ENCODE measurements at regions not wholly inside any gene's neighbourhood (a gene's known extent, or its start where the extent isn't known, plus 50 kb on each side); places are given as distances from the start of the nearest gene placed in this dataset.

DNA sequence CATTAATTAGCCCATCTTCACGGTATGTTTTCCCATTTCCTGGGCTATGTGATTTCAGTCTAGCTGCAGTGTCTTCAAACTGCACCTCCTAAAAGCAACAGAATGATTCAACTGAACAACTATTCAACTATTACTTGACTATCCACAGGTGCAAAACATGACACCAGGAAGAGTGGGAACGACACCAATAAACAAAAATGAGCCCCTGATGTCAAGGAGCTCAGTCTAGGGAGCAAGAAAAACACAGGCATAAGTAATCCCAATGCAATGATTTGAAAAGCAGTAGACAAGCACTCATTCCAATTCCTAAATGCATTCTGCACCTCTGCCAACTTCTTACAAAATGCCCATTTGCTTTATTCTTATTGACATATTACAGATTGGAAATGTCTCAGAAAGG is 285.6 kb downstream of the ETS1 start:
- no peak overlapping the region for H3K27ac ChIP-seq (ENCODE audit: low read length, poor library complexity, severe bottlenecking)
- H3K27me3 ChIP-seq (ENCODE audit: control insufficient read depth in 1 of 2, insufficient read depth in 1 of 2, low read length in 2 of 2): no peaks in the 10 kb centered on the region
- no peak overlapping the region for H2BK120ac ChIP-seq (ENCODE audit: low read depth, low read length)
- WGBS: 37% methylated on average over 2 of the region's 2 CpGs
- no peak overlapping the region for H3K14ac ChIP-seq (ENCODE audit: low read length in 2 of 2)
- no peak overlapping the region for H3K9ac ChIP-seq (ENCODE audit: low read length)
- no peak overlapping the region for H4K91ac ChIP-seq (ENCODE audit: low read length)
- H3K79me1 ChIP-seq (replicated peaks; ENCODE audit: low read length, poor library complexity, severe bottlenecking): no peaks in the 10 kb centered on the region
- H3K23ac ChIP-seq (ENCODE audit: low read length in 2 of 2): no peak overlapping the region
- H3K4me2 ChIP-seq (ENCODE audit: low read length, poor library complexity, severe bottlenecking): no peak overlapping the region
- H2BK5ac ChIP-seq (ENCODE audit: low read depth, low read length, poor library complexity, severe bottlenecking): no peak overlapping the region
- peaks cover 6% of the 10 kb centered on the region for H3K4me1 ChIP-seq (ENCODE audit: control insufficient read depth, insufficient read depth, low read depth, low read length)
- no peak overlapping the region for H2BK12ac ChIP-seq (ENCODE audit: low read length in 2 of 2)
- no peak overlapping the region for H3K4ac ChIP-seq (ENCODE audit: low read depth in 1 of 2, low read length in 2 of 2)
- H2BK15ac ChIP-seq (ENCODE audit: low read depth, poor library complexity, severe bottlenecking): no peak overlapping the region
- no peak overlapping the region for H3K4me3 ChIP-seq (ENCODE audit: insufficient read depth in 1 of 2, low read depth in 1 of 2, low read length in 2 of 2)
- H2AK5ac ChIP-seq (ENCODE audit: low read length, severe bottlenecking): no peak overlapping the region
- no peak for DNase-seq
- H3K9me3 ChIP-seq (ENCODE audit: control insufficient read depth, low read length): no peaks in the 10 kb centered on the region
- H3K18ac ChIP-seq (ENCODE audit: low read depth in 1 of 2, low read length in 2 of 2): no peak overlapping the region
- H2AFZ ChIP-seq (ENCODE audit: low read depth, low read length): no peak overlapping the region
- H3K36me3 ChIP-seq (ENCODE audit: control insufficient read depth in 1 of 2, insufficient read depth in 2 of 2, low read depth in 1 of 2, low read length in 2 of 2): no peaks in the 10 kb centered on the region
- no peak overlapping the region for H4K8ac ChIP-seq (ENCODE audit: low read length)

- Histone ChIP-seq H3K23ac (ENCODE audit: low read length in 2 of 2) (no peak overlapping the region), H3K4me2 (ENCODE audit: low read length, poor library complexity, severe bottlenecking) (no peak overlapping the region), H2BK15ac (ENCODE audit: low read depth, poor library complexity, severe bottlenecking) (no peak overlapping the region), H2AK5ac (ENCODE audit: low read length, severe bottlenecking) (no peak overlapping the region), H3K36me3 (ENCODE audit: control insufficient read depth in 1 of 2, insufficient read depth in 2 of 2, low read depth in 1 of 2, low read length in 2 of 2) (no peaks in the 10 kb centered on the region), H3K4me1 (ENCODE audit: control insufficient read depth, insufficient read depth, low read depth, low read length) (peaks cover 6% of the 10 kb centered on the region), H3K4ac (ENCODE audit: low read depth in 1 of 2, low read length in 2 of 2) (no peak overlapping the region), H3K27ac (ENCODE audit: low read length, poor library complexity, severe bottlenecking) (no peak overlapping the region), H3K9ac (ENCODE audit: low read length) (no peak overlapping the region), H3K18ac (ENCODE audit: low read depth in 1 of 2, low read length in 2 of 2) (no peak overlapping the region), H2AFZ (ENCODE audit: low read depth, low read length) (no peak overlapping the region), H2BK5ac (ENCODE audit: low read depth, low read length, poor library complexity, severe bottlenecking) (no peak overlapping the region), H3K27me3 (ENCODE audit: control insufficient read depth in 1 of 2, insufficient read depth in 1 of 2, low read length in 2 of 2) (no peaks in the 10 kb centered on the region), H3K79me1 (replicated peaks; ENCODE audit: low read length, poor library complexity, severe bottlenecking) (no peaks in the 10 kb centered on the region), H2BK12ac (ENCODE audit: low read length in 2 of 2) (no peak overlapping the region), H3K14ac (ENCODE audit: low read length in 2 of 2) (no peak overlapping the region), H4K91ac (ENCODE audit: low read length) (no peak overlapping the region), H3K4me3 (ENCODE audit: insufficient read depth in 1 of 2, low read depth in 1 of 2, low read length in 2 of 2) (no peak overlapping the region), H2BK120ac (ENCODE audit: low read depth, low read length) (no peak overlapping the region), H3K9me3 (ENCODE audit: control insufficient read depth, low read length) (no peaks in the 10 kb centered on the region), H4K8ac (ENCODE audit: low read length) (no peak overlapping the region)
- no peak for DNase-seq
- WGBS: no CpG with 5 or more reads among the region's 2 CpGs
These were observed 286.6 kb downstream of the ETS1 start for GRCh38 chr11:128300785-128301184.

DNA sequence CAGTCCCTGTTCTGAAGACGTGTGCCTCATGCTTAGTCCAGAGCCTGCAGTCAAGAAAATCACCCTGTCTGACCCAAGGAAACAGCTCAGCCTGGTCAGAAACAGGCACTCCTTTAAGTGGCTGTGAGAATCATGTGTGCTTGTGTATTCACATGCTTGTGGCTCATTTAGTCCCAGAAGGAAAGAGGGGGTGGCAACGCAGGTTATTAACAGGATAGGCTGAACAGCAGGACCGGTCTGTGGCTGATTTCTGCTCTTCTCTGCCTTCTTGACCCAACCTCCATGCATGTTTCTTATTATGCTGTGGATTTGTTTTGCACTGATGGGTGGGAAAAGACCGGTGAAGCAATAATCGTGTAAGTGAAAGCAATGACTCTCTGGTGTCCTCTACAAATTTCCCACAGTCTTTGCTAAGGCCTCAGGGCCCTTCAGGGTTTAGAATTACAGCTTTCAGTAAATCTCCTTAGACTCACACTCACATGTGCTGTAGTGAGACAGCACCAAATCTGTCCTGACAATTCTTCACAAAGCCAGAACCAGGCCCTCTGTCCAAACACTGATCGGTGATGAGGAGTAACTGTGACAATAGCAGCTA is 288.1 kb downstream of the ETS1 start:
- DNase-seq: peak; percentile 93
- Histone ChIP-seq H3K23ac (ENCODE audit: low read length in 2 of 2) (no peak overlapping the region), H3K4me3 (ENCODE audit: insufficient read depth in 1 of 2, low read depth in 1 of 2, low read length in 2 of 2) (peak overlapping the region in 1 of 2 experiments; percentile 2), H2BK12ac (ENCODE audit: low read length in 2 of 2) (peak overlapping the region in 1 of 2 experiments; percentile 29), H3K4ac (ENCODE audit: low read depth in 1 of 2, low read length in 2 of 2) (peak overlapping the region in 1 of 2 experiments; percentile 17), H2AK5ac (ENCODE audit: low read length, severe bottlenecking) (no peak overlapping the region), H4K8ac (ENCODE audit: low read length) (no peak overlapping the region), H3K14ac (ENCODE audit: low read length in 2 of 2) (peak overlapping the region in 1 of 2 experiments; percentile 22), H2AFZ (ENCODE audit: low read depth, low read length) (no peak overlapping the region), H2BK120ac (ENCODE audit: low read depth, low read length) (no peak overlapping the region), H3K9ac (ENCODE audit: low read length) (peak overlapping the region; percentile 42), H3K27me3 (ENCODE audit: control insufficient read depth in 1 of 2, insufficient read depth in 1 of 2, low read length in 2 of 2) (no peaks in the 10 kb centered on the region), H2BK5ac (ENCODE audit: low read depth, low read length, poor library complexity, severe bottlenecking) (no peak overlapping the region), H4K91ac (ENCODE audit: low read length) (no peak overlapping the region), H2BK15ac (ENCODE audit: low read depth, poor library complexity, severe bottlenecking) (no peak overlapping the region), H3K4me2 (ENCODE audit: low read length, poor library complexity, severe bottlenecking) (no peak overlapping the region), H3K27ac (ENCODE audit: low read length, poor library complexity, severe bottlenecking) (no peak overlapping the region), H3K4me1 (ENCODE audit: control insufficient read depth, insufficient read depth, low read depth, low read length) (peaks cover 6% of the 10 kb centered on the region), H3K79me1 (replicated peaks; ENCODE audit: low read length, poor library complexity, severe bottlenecking) (no peaks in the 10 kb centered on the region), H3K18ac (ENCODE audit: low read depth in 1 of 2, low read length in 2 of 2) (peak overlapping the region; percentile 13 to 52), H3K36me3 (ENCODE audit: control insufficient read depth in 1 of 2, insufficient read depth in 2 of 2, low read depth in 1 of 2, low read length in 2 of 2) (no peaks in the 10 kb centered on the region), H3K9me3 (ENCODE audit: control insufficient read depth, low read length) (no peaks in the 10 kb centered on the region)
- 26% methylated on average over 5 of the region's 6 CpGs for WGBS

- Histone ChIP-seq H2BK120ac (ENCODE audit: low read depth, low read length) (no peak overlapping the region), H3K4me1 (ENCODE audit: control insufficient read depth, insufficient read depth, low read depth, low read length) (peaks cover 6% of the 10 kb centered on the region), H3K79me1 (replicated peaks; ENCODE audit: low read length, poor library complexity, severe bottlenecking) (no peaks in the 10 kb centered on the region), H4K91ac (ENCODE audit: low read length) (no peak overlapping the region), H3K27ac (ENCODE audit: low read length, poor library complexity, severe bottlenecking) (no peak overlapping the region), H3K23ac (ENCODE audit: low read length in 2 of 2) (no peak overlapping the region), H2BK12ac (ENCODE audit: low read length in 2 of 2) (peak overlapping the region in 1 of 2 experiments; percentile 49), H3K9ac (ENCODE audit: low read length) (peak overlapping the region; percentile 42), H2BK5ac (ENCODE audit: low read depth, low read length, poor library complexity, severe bottlenecking) (no peak overlapping the region), H2AFZ (ENCODE audit: low read depth, low read length) (no peak overlapping the region), H3K4ac (ENCODE audit: low read depth in 1 of 2, low read length in 2 of 2) (no peak overlapping the region), H3K14ac (ENCODE audit: low read length in 2 of 2) (no peak overlapping the region), H3K4me2 (ENCODE audit: low read length, poor library complexity, severe bottlenecking) (no peak overlapping the region), H2AK5ac (ENCODE audit: low read length, severe bottlenecking) (no peak overlapping the region), H3K9me3 (ENCODE audit: control insufficient read depth, low read length) (no peaks in the 10 kb centered on the region), H2BK15ac (ENCODE audit: low read depth, poor library complexity, severe bottlenecking) (no peak overlapping the region), H3K4me3 (ENCODE audit: insufficient read depth in 1 of 2, low read depth in 1 of 2, low read length in 2 of 2) (no peak overlapping the region), H3K36me3 (ENCODE audit: control insufficient read depth in 1 of 2, insufficient read depth in 2 of 2, low read depth in 1 of 2, low read length in 2 of 2) (no peaks in the 10 kb centered on the region), H3K18ac (ENCODE audit: low read depth in 1 of 2, low read length in 2 of 2) (peak overlapping the region in 1 of 2 experiments; percentile 68), H4K8ac (ENCODE audit: low read length) (no peak overlapping the region), H3K27me3 (ENCODE audit: control insufficient read depth in 1 of 2, insufficient read depth in 1 of 2, low read length in 2 of 2) (no peaks in the 10 kb centered on the region)
- 95% methylated on average over 1 of the region's 2 CpGs for WGBS
- no peak for DNase-seq
These were observed 289.1 kb downstream of the ETS1 start for GRCh38 chr11:128298271-128298670.

Data from mesenchymal stem cell (in vitro differentiated cells and primary cell).